HG02678 (cell line): ENCODE measurements at regions not wholly inside any gene's neighbourhood (a gene's known extent, or its start where the extent isn't known, plus 50 kb on each side); places are given as distances from the start of the nearest gene placed in this dataset.
"Not testable (repeated sequence)": the region's sequence is repeated elsewhere in the genome, so short reads cannot be mapped to it uniquely, and the experiment has no call there.

Experiments
- ATAC-seq: cut with Tn5 transposase; IDR thresholded peaks from one replicate; pipeline ENCODE4 v1.9.1; 2021; ENCODE audit warnings: mild to moderate bottlenecking, moderate library complexity; ENCODE audit not compliant: unreplicated experiment

DNA sequence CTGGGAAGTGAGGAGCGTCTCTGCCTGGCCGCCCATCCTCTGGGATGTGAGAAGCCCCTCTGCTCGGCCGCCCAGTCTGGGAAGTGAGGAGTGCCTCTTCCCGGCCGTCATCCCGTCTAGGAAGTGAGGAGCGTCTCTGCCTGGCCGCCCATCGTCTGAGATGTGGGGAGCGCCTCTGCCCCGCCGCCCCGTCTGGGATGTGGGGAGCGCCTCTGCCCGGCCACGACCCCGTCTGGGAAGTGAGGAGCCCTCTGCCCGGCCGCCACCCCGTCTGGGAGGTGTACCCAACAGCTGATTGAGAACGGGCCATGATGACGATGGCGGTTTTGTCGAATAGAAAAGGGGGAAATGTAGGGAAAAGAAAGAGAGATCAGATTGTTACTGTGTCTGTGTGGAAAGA is 173.9 kb upstream of the PRSS1 start:
- not testable (repeated sequence) for ATAC-seq

DNA sequence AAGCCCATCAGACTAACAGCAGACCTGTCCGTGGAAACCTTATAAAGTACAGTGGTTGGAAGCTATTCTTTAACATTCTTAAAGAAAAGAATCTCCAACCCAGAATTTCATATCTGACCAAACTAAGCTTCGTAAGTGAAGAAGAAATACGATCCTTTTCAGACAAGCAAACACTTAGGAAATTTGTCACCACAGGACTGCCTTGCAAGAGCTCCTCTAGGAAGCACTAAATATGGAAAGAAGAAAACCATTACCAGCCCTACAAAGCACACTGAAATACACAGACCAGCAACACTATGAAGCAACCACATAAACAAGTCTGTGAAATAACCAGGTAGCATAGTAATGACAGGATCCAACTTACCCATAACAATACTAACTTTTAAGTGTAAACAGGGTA is 177.7 kb upstream of the PRSS1 start:
- ATAC-seq, result no peak

DNA sequence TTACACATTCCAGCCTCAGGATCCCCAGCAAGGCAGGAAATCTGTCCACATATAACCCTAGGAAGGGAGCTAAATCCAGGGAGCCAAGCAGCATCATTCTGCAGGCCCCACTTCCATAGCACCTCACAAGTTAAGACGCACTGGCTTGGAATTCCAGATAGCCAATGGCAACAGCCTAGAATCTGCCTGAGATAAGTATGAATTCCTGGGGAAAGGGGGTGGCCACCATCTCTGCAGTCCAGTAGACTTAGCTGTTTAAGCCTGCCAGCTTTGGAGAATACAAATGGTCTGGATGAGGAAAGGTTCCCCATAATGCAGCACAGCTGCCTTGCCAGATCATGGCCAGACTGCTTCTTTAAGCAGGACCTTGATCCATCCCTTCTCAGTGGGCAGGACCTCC is 179.4 kb upstream of the PRSS1 start:
- ATAC-seq, result no peak

DNA sequence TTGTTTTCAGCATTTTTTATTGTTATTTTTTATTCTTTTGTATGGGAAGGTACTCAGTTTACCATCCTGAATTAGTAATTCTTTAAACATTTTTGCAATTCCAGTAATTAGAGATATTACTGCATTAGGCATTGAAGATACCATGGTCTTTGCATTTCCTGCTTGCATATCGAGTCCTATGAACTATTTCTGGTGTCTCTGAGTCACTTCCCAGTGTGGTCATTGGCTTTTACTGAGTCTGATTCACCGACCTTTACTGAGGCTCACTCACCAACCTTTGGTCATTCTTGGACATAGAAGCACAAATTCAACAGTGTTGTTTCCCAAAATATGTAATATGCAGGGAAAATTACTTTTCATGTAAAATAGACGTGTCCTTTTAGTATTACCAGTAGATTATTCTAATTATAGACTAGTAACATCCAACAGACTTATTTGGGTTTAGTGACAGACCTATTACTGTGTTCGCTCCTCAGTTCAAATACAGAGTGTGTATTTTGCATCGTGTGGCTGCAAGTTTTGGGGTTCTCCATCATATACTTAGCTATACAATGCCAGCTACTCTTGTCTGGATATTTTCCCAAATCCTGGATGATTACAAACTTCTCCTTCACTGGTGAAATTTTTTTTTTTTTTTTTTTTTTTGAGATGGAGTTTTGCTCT is 180.7 kb upstream of the PRSS1 start:
- ATAC-seq, result no peak

DNA sequence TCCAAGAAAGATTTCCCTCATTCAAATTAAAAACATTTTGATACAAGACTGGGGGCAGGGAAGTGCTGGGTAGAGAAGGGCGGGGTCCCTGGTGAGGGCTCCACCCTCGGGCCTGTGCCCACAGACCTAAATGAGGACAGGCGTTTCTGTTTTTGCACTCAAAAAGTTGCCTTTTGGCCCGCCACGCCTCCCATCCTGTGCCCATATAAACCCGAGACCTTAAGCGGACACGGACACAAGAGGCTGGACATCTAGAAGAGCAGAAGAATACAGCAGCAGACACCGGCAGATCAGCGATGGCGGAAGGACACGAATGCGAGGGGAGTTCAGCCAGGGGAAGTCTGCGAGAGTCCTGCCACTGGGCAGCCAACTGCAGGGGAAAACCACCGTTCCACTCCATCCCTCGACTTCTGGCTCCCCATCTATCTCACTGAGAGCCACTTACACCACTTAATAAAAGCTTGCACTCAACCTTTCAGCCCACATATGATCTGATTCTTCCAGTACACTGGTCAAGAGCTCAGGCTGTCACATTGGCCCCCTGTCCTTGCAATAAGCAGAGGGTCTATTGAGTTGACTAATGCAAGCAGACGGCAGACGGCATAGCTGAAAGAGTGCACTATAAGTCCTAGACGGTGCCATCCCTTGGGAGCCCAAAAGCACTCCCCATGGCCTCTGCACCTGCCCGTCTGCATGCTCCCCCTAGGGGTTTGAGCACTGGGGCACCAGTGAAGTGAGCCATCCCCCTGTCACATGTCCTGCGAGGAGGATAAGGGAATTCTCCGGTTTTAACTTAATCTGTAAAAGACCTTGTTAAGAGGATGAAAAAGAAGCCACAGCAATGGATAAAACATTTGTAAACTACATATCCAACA is 181.8 kb upstream of the PRSS1 start:
- ATAC-seq, result no peak

DNA sequence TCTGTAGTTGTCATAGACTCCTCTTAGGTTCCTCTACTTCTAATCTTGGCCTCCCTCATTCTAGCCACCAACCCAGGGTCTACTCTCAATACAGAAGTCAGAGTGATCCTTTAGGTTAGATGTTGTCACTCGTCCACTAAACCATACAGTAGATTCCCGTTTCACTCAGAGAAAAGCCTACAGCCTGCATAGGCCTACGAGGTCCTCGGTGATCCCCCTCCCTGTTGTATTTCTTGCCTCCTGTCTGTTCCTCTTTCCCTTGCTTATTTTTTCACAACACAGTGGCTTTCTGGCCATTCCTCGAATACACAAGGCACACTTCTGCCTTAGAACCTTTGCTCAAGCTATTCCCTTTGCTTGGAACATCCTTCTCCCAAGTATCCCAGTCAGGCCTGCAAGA is 183.0 kb upstream of the PRSS1 start:
- no peak for ATAC-seq

DNA sequence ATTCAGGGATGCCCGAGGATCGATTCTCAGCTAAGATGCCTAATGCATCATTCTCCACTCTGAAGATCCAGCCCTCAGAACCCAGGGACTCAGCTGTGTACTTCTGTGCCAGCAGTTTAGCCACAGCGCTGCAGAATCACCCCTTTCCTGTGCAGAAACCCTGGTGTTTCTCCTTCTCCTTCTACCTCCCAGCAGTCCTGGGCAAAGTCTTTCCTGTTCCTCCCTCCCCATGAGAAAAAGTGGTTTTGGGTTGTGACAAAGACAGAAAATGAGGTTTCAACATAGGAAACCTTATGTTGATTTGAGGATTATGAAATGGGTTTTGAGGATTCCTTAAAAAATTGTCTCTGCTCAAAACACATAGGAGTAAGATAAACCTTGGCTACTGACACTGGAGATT is 185.1 kb upstream of the PRSS1 start:
- not testable (repeated sequence) for ATAC-seq

DNA sequence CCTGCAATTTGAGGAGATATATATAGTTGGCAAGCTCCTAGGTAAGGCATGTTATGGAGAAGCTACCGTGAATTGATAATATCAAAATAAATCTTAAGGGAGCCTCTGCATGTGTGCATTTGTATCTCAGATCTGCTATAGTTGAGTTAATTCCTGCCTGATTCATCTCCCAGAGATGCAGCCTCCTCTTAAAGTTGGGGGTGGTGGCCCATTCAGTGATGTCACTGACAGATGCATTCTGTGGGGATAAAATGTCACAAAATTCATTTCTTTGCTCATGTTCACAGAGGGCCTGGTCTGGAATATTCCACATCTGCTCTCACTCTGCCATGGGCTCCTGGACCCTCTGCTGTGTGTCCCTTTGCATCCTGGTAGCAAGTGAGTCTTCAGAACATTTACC is 185.8 kb upstream of the PRSS1 start:
- ATAC-seq, result no peak

DNA sequence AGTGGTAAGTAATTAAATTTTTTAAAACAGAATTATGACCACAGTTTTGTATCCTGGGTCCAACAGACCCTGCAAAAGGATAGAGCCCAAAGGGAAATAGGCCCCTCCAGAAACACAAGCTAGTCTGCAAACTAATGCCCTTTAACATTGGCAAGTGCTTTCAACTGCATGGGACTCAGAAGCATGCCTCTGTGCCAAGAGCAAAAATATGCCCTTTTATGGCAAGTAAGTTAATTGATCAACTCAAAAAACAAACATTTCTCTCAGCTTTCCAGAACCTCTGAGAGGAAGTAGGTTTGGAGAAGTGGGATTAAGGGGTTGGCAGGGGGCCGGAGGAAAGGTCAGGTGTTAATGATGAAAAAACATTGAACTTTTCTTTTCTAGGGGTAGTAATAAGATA is 186.6 kb upstream of the PRSS1 start:
- ATAC-seq, result no peak

DNA sequence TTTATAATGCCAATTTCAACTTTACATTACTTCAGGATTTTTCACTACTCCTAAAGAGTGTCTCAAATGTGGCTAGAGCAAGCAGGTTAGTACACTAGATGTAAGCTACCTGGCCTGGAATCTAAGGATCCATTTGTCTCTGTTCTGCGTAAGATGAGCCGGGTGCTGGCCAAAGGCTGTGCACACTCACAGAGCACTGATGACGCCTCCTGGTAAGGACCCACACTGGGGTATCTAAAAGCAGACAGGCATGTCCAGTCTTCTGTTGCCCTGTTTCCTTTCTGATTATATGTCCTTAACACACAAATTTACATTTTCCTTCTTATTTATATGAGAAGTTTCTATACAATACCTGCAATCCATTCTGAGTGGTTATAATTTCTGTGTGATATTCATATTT is 187.9 kb upstream of the PRSS1 start:
- not testable (repeated sequence) for ATAC-seq

DNA sequence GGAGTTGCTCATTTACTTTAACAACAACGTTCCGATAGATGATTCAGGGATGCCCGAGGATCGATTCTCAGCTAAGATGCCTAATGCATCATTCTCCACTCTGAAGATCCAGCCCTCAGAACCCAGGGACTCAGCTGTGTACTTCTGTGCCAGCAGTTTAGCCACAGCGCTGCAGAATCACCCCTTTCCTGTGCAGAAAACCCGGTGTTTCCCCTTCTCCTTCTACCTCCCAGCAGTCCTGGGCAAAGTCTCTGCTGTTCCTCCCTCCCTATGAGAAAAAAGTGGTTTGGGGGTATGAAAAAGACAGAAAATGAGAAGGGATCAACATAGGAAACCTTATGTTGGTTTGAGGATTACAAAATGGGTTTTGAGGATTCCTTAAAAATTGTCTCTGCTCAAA is 188.5 kb upstream of the PRSS1 start:
- ATAC-seq, result not testable (repeated sequence)

DNA sequence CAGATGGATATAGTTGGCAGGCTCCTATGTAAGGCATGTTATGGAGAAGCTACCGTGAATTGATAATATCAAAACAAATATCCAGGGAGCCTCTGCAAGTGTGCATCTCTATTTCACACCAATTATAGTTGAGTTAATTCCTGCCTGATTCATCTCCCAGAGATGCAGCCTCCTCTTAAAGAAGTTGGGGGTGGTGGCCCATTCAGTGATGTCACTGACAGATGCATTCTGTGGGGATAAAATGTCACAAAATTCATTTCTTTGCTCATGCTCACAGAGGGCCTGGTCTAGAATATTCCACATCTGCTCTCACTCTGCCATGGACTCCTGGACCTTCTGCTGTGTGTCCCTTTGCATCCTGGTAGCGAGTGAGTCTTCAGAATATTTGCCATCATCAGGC is 189.1 kb upstream of the PRSS1 start:
- ATAC-seq, result no peak

DNA sequence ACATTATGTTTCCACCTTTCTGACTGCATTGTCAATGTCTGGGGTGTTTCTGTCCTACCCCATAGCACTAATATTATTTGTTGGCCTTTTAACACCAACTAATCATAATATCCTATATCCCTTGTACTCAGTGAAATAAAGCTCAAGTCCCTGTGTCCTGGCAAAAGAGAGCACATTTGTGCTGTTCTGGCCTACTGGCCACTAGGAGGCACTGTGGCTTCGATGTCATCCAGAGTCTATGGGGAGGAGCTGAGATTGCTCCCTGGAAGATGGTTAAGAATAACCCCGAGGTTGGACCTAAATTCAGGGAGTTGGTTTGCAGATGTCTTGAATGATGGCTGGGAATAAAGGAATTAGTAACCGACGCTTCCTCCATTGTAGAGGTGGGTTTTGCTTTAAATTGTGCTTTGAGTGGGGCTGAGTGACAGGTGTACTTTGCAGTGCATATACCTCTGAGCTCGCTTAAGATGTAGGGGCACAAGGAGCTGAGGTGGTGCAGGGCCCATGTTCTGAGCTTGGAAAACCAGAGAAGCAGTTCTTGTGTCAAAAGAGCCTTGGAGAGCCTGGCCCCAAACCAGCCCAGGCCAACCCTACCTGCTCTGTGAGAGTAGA is 191.2 kb upstream of the PRSS1 start:
- peak; percentile 91 for ATAC-seq

DNA sequence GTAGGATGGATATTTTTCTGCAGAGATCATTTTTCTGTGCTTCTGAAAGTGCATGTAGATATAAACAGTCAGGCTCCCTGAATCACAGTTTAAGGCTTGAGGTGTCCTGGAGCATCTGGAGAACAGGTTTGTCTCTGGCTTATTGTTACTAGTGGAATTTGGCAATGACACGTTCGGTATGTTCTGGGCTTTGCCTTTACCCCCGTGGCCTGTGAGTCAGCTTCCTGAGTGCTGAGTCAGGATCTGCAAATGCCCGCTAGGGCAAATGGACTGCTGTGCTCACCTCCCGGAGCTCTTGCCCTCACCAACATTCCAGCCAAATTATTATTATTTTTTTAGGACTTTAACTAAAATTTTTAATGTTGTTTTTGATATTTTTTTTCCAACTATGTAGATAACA is 192.5 kb upstream of the PRSS1 start:
- no peak for ATAC-seq

DNA sequence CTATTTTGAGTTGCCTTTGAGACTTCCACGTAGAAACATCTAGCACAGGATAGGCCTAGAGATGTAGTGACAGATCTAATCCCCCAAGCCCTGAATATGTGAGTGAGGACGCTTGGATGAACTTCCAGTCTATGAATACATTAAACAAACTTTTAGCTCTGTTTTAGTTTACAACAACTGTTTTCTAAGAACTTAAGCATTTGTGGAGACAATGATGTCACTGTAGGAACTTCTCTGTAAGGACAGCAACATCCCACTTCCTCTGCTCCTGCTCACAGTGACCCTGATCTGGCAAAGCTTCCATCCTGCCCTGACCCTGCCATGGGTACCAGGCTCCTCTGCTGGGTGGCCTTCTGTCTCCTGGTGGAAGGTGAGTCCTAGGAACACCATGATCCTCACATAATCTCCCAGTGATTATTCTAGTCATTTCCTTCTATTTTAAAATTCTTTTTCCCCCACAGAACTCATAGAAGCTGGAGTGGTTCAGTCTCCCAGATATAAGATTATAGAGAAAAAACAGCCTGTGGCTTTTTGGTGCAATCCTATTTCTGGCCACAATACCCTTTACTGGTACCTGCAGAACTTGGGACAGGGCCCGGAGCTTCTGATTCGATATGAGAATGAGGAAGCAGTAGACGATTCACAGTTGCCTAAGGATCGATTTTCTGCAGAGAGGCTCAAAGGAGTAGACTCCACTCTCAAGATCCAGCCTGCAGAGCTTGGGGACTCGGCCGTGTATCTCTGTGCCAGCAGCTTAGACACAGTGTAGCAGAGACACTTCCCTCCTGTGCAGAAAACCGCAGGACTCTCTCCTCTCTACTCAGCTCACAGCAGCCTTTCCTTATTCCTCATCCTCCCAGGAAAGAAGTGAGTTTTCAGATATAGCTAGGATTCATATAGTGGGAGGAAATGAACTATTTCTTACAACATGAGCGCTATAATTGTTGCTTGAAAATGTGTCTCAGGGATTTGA is 194.4 kb upstream of the PRSS1 start:
- no peak for ATAC-seq

DNA sequence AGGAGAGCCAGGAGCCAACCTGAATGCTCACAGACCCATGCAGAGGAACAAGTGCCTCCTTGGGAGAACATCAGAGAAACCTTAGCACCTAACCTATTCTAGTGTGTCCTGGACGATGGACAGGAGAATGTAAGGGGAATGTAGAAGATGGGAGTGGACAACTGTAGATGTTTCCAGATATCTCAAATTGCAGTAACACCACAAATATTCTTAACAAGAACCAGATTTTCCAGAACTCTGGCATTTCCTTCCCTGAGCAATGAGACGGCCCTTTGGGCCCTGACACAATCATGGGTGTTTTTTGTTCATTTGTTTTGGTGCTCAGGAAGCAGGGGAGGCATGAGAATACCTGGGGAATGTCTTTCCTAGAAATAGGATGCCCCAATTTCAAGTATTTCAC is 196.1 kb upstream of the PRSS1 start:
- ATAC-seq, result no peak

DNA sequence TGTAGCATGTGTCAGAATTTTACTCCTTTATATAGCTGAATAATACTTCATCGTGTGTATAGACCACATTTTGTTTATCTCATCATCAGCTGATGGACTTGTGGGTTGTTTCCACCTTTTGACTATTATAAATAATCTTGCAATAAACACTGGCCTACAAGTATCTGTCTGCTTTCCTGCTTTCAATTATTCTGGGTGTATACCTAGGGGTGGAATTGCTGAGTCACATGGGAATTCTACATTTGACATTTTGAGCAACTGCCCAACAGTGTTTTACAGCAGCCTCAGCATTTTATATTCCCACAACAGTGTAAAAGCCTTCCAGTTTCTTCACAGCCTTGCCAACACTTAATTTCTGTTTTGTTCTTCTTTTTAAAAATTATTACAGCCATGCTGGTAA is 200.3 kb upstream of the PRSS1 start:
- ATAC-seq, result no peak

DNA sequence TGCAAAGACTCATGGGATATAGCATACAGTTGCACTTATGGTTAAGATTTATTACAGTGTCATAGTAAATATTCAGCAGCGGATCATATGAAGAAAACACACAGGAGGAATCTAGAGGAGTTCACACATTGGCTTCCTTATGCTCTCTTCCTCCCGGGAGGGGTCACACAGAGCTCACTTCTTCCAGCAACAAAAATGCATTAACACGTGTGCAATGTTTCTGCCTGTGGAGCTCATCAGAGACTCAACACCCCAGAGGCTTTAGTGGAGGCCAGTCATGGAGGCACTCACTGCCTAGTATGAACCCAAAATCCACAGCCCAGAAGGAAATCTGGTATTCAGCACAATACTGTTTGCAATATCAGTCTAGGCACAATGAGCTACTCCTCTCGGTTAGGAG is 202.8 kb upstream of the PRSS1 start:
- no peak for ATAC-seq

DNA sequence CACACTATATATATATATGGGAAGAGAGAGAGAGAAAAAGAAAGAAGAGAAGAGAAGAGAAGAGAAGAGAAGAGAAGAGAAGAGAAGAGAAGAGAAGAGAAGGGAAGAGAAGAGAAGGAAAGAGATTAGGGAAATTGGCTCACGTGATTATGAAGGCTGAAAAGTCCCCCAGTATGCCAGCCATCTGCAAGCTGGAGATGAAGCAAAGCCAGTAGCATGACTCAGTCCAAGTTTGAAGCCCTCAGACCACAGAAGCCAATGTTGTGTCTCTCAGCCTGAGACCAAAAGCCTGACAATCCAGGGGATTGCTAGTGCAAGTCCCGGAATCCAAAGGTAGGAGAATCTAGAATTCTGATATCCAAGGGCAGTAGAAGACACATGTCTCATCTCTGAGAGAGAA is 206.3 kb upstream of the PRSS1 start:
- no peak for ATAC-seq

DNA sequence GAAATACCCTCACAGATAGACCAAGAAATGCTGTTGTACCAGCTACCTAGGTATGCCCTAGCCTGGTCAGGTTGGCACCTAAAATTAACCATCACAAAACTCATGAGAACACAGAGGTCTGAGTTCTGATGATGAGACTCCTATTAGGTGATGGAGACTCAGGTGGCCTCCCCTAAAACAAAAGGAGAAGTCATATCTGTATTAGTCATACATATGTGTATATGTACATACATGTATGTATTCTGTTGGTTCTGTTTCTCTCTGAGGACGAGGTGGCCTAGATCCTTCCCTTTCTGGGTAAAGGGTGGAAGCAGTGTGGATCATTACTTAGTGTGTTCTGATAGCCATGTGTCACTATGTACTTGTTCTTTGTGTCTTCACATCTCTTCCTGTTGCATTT is 207.2 kb upstream of the PRSS1 start:
- no peak for ATAC-seq

DNA sequence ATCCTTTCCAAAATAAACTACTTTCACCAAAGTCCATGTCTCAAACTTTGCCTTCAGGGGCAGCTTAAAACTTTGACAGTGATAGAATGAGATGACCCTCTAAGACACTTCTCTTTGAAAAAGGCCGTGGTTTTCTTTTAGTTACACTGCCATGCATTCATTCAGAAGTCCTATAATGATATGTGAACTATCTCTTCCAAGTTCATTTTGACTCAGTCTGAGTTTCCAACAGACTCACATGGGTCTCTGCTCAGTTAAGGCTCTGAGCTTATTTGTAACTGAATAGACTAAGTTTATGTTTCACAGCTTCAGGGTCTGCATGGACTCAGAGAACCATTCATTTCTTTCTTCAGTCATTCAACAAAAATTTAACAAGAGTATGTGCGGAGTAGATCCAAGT is 208.9 kb upstream of the PRSS1 start:
- no peak for ATAC-seq
